HCT116 (cell line): ENCODE measurements at regions not wholly inside any gene's neighbourhood (a gene's known extent, or its start where the extent isn't known, plus 50 kb on each side); places are given as distances from the start of the nearest gene placed in this dataset.

Source experiments
- ATAC-seq: fragments of 200-7000 bp; cut with Tn5 transposase; 2 replicates; pipeline ENCODE4 v1.9.1; 2020; ENCODE audit warnings: mild to moderate bottlenecking, moderate library complexity
- BruUV-seq: library from RNA; stranded (reverse); fragments of 400-500 nt; replicated peaks from 2 replicates; lab custom pipeline; 2021; lab: Mats Ljungman, UMichigan
- CTCF ChIA-PET: fragments of 300-600 bp; sonication (Branson Sonifier 250); formaldehyde crosslinking; loops from one replicate; lab custom pipeline; 2021; ENCODE audit warnings: antibody characterized with exemption; lab: Charles Lee
- POLR2A ChIA-PET: fragments of 300-600, 350-600 bp; sonication (Branson Sonifier 250); formaldehyde crosslinking; loops from one replicate; lab custom pipeline; 2021; ENCODE audit warnings: antibody characterized with exemption; lab: Charles Lee
- RAD21 ChIA-PET, 2 experiments: fragments of 300-600 bp; sonication (Branson Sonifier 250); formaldehyde crosslinking; loops; one replicate each; lab custom pipeline; 2023; ENCODE audit warnings: low total read pairs in 2 of 2; ENCODE audit not compliant: uncharacterized antibody in 2 of 2, unreplicated experiment in 2 of 2, low non-redundant PET in 1 of 2; lab: Charles Lee
- DNase-seq: peaks from one replicate; pipeline ENCODE4 v3.0.0-alpha.2; 2010; ENCODE audit warnings: low read depth, low spot score
- H2AFZ ChIP-seq: fragments of 200-600 bp; shearing (Covaris generic), sonication (generic); 2 replicates; pipeline ENCODE4 v1.6.1; 2017; ENCODE audit warnings: low read depth, mixed run types, mixed read lengths, antibody characterized with exemption, low read length; ENCODE audit not compliant: poor library complexity, severe bottlenecking
- H3K27ac ChIP-seq: 2 replicates; pipeline ENCODE4 v1.5.1; 2012; ENCODE audit warnings: low read depth, low read length
- H3K27me3 ChIP-seq: fragments of 200-600 bp; sonication (generic); 2 replicates; pipeline ENCODE4 v1.6.1; 2016; ENCODE audit warnings: mixed run types, low read length, mixed read lengths; ENCODE audit not compliant: insufficient read depth
- H3K36me3 ChIP-seq, 2 experiments: fragments of 200-500 bp in 1 of 2; fragments of 200-600 bp in 1 of 2; sonication (Bioruptor generic) in 1 of 2; sonication (generic) in 1 of 2; 2 replicates each; pipeline versions ENCODE4 v1.5.1 to v1.6.1; 2014 to 2016; ENCODE audit warnings: low read length in 2 of 2, inconsistent platforms in 1 of 2, mixed read lengths in 1 of 2, mixed run types in 1 of 2; ENCODE audit not compliant: insufficient read depth in 2 of 2, control insufficient read depth in 1 of 2
- H3K4me1 ChIP-seq, 2 experiments: fragments of 200-600 bp in 1 of 2; sonication (generic) in 1 of 2; 2 replicates each; pipeline versions ENCODE4 v1.5.1 to v1.6.1; 2012 to 2017; ENCODE audit warnings: low read length in 2 of 2, inconsistent platforms in 1 of 2, mild to moderate bottlenecking in 1 of 2, mixed read lengths in 1 of 2, mixed run types in 1 of 2, moderate library complexity in 1 of 2; ENCODE audit not compliant: insufficient read depth in 2 of 2, control insufficient read depth in 1 of 2
- H3K4me2 ChIP-seq: fragments of 200-600 bp; sonication (generic); 2 replicates; pipeline ENCODE4 v1.6.1; 2017; ENCODE audit warnings: mixed run types, low read length, mixed read lengths
- H3K4me3 ChIP-seq, 2 experiments: fragments of 200-600 bp in 1 of 2; sonication (generic) in 1 of 2; replicated peaks in 1 of 2; 2 replicates each; pipeline ENCODE4 v1.5.1; 2011 to 2016; ENCODE audit warnings: low read length in 2 of 2, control low read depth in 1 of 2, low read depth in 1 of 2, mild to moderate bottlenecking in 1 of 2, mixed read lengths in 1 of 2, mixed run types in 1 of 2
- H3K79me2 ChIP-seq: fragments of 200-600 bp; sonication (generic); 2 replicates; pipeline ENCODE4 v1.6.1; 2017; ENCODE audit warnings: mild to moderate bottlenecking, mixed run types, low read length, moderate library complexity, mixed read lengths; ENCODE audit not compliant: insufficient read depth
- H3K9ac ChIP-seq: fragments of 200-600 bp; sonication (generic); 2 replicates; pipeline ENCODE4 v1.6.1; 2016; ENCODE audit warnings: low read length, mixed read lengths
- H3K9me2 ChIP-seq: fragments of 200-600 bp; sonication (generic), shearing (Covaris generic); 2 replicates; pipeline ENCODE4 v1.6.1; 2017; ENCODE audit warnings: mixed run types, mild to moderate bottlenecking, moderate library complexity; ENCODE audit not compliant: insufficient read depth
- H3K9me3 ChIP-seq, 2 experiments: fragments of 200-500 bp in 1 of 2; fragments of 200-600 bp in 1 of 2; sonication (Bioruptor generic) in 1 of 2; sonication (generic) in 1 of 2; 2 replicates each; pipeline ENCODE4 v1.6.1; 2014 to 2017; ENCODE audit warnings: low read length in 2 of 2, mixed read lengths in 2 of 2, inconsistent platforms in 1 of 2, low read depth in 1 of 2, mild to moderate bottlenecking in 1 of 2, mixed run types in 1 of 2, moderate library complexity in 1 of 2; ENCODE audit not compliant: control insufficient read depth in 1 of 2, insufficient read depth in 1 of 2
- H4K20me1 ChIP-seq: fragments of 200-600 bp; sonication (generic), shearing (Covaris generic); 2 replicates; pipeline ENCODE4 v1.6.1; 2017; ENCODE audit warnings: mixed run types, mild to moderate bottlenecking, moderate library complexity; ENCODE audit not compliant: insufficient read depth
- CBX3 ChIP-seq: IDR thresholded peaks from 2 replicates; pipeline ENCODE4 v1.6.1; 2012; ENCODE audit warnings: low read depth
- EGR1 ChIP-seq: IDR thresholded peaks from 2 replicates; pipeline ENCODE4 v1.6.1; 2012; ENCODE audit warnings: low read depth
- ELF1 ChIP-seq: IDR thresholded peaks from 2 replicates; pipeline ENCODE4 v1.6.1; 2012; ENCODE audit warnings: low read depth, borderline replicate concordance
- EZH2 ChIP-seq: fragments of 200-600 bp; sonication (generic); IDR thresholded peaks from 2 replicates; pipeline ENCODE4 v1.6.1; 2017; ENCODE audit warnings: antibody characterized with exemption, mixed run types
- FOSL1 ChIP-seq: IDR thresholded peaks from 2 replicates; pipeline ENCODE4 v1.6.1; 2012; ENCODE audit warnings: low read depth
- POLR2A ChIP-seq: IDR thresholded peaks from 2 replicates; pipeline ENCODE4 v1.7.0; 2011; ENCODE audit warnings: borderline replicate concordance; ENCODE audit not compliant: insufficient read depth, insufficient read length; ENCODE audit errors: extremely low read depth
- POLR2AphosphoS5 ChIP-seq: IDR thresholded peaks from 2 replicates; pipeline ENCODE4 v1.6.1; 2011; ENCODE audit warnings: mild to moderate bottlenecking, low read depth, low read length, moderate library complexity
- RAD21 ChIP-seq: IDR thresholded peaks from 2 replicates; pipeline ENCODE4 v1.6.1; 2012; ENCODE audit warnings: low read depth, mild to moderate bottlenecking
- SIN3A ChIP-seq: IDR thresholded peaks from 2 replicates; pipeline ENCODE4 v1.6.1; 2012; ENCODE audit warnings: low read depth
- SP1 ChIP-seq: IDR thresholded peaks from 2 replicates; pipeline ENCODE4 v1.6.1; 2012; ENCODE audit warnings: low read depth
- SRF ChIP-seq: IDR thresholded peaks from 2 replicates; pipeline ENCODE4 v1.6.1; 2012; ENCODE audit warnings: low read depth
- TCF7L2 ChIP-seq: IDR thresholded peaks from 2 replicates; pipeline ENCODE4 v1.7.0; 2011; ENCODE audit warnings: borderline replicate concordance, inconsistent platforms; ENCODE audit not compliant: insufficient read depth, insufficient read length; ENCODE audit errors: extremely low read depth
- YY1 ChIP-seq: IDR thresholded peaks from 2 replicates; pipeline ENCODE4 v1.6.1; 2011; ENCODE audit warnings: low read length, low read depth, moderate library complexity, mild to moderate bottlenecking; ENCODE audit not compliant: insufficient replicate concordance; ENCODE audit errors: extremely low read depth
- ZFX ChIP-seq: fragments of 450-650 bp; IDR thresholded peaks from 2 replicates; pipeline ENCODE4 v1.6.1; 2017
- ZNF274 ChIP-seq: fragments of 200-500 bp; sonication (Bioruptor generic); IDR thresholded peaks from 2 replicates; pipeline ENCODE4 v1.6.1; 2014; ENCODE audit warnings: mild to moderate bottlenecking, low read depth, low read length, inconsistent platforms
- intact Hi-C: fragments of 100-400 bp; cut with micrococcal nuclease; formaldehyde crosslinking; loops from 2 replicates; pipeline ENCODE4 v1.10.0; 2022
- TF ChIP-seq, protein P1 (sequence below): IDR thresholded peaks from 2 replicates; pipeline ENCODE4 v1.6.1; 2012
- TF ChIP-seq, protein P2 (sequence below): IDR thresholded peaks from 2 replicates; pipeline ENCODE4 v1.6.1; 2012; ENCODE audit warnings: low read depth
- TF ChIP-seq, protein P3 (sequence below): IDR thresholded peaks from 2 replicates; pipeline ENCODE4 v1.6.1; 2011; ENCODE audit warnings: mild to moderate bottlenecking, low read length, moderate library complexity; ENCODE audit not compliant: insufficient replicate concordance; ENCODE audit errors: extremely low read depth
- TF ChIP-seq, protein P4 (sequence below): IDR thresholded peaks from 2 replicates; pipeline ENCODE4 v1.6.1; 2012

DNA sequence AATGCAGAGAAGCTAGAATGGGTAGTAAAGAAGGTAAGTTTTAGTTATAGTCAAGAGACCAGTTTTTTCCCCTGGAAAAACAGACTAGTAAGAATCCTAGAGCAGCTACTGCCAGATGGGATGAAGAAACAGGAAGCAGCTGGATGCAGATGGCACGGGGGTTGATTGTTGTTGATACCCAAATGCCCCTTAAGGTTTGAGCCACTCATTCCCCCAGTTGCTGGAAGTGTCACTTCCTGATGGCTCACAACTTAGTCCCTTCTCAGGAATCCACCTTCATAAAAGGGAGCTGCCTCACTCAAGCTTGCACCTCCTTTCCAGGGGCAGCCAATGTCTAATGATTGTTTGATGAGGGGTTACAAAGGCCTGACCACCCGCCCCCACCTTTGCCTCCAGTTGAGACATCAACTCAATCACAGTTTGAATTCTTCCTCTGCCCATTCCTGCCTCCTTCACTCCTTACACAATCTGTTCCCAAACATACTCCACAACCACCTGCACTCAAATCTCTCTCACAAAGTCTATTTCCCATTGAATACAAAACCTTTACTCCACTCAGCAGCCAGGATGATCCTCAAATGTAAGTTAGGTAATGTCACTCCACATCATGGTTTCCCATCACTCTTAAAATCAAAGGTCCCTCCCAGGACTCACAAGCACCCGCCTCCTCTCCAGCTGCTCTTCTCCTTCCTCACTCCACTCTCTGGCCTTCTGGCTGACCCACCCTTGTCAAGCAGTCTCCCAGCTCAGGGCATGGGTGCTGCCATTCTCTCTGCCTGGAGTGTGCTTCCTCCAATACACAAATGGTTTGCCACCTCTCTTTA, 450.1 kb upstream of the THBS1 start:
- RAD21 ChIA-PET, result interaction anchor here in 1 of 2 experiments (0.9 kb wide), 1 partner anchor 449 kb away, joined by 3 read pairs; no protein-coding TSS in a partner anchor
- no peaks in the 10 kb centered on the region for H3K9me3 ChIP-seq
- H3K27ac ChIP-seq, result no peak overlapping the region
- DNase-seq, result no peak
- no peaks in the 10 kb centered on the region for H3K36me3 ChIP-seq
- no peak overlapping the region for H2AFZ ChIP-seq
- no peaks in the 10 kb centered on the region for H3K9me2 ChIP-seq
- peaks cover 29 to 58% of the 10 kb centered on the region in 2 experiments for H3K4me1 ChIP-seq
- no peak for TF ChIP-seq CBX3
- TF ChIP-seq SIN3A, result no peak
- no peak for TF ChIP-seq YY1
- no peak for TF ChIP-seq ELF1
- no peak for TF ChIP-seq POLR2AphosphoS5
- TF ChIP-seq, protein P1, sequence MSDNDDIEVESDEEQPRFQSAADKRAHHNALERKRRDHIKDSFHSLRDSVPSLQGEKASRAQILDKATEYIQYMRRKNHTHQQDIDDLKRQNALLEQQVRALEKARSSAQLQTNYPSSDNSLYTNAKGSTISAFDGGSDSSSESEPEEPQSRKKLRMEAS, result no peak
- TF ChIP-seq ZNF274, result no peak
- TF ChIP-seq, protein P2, sequence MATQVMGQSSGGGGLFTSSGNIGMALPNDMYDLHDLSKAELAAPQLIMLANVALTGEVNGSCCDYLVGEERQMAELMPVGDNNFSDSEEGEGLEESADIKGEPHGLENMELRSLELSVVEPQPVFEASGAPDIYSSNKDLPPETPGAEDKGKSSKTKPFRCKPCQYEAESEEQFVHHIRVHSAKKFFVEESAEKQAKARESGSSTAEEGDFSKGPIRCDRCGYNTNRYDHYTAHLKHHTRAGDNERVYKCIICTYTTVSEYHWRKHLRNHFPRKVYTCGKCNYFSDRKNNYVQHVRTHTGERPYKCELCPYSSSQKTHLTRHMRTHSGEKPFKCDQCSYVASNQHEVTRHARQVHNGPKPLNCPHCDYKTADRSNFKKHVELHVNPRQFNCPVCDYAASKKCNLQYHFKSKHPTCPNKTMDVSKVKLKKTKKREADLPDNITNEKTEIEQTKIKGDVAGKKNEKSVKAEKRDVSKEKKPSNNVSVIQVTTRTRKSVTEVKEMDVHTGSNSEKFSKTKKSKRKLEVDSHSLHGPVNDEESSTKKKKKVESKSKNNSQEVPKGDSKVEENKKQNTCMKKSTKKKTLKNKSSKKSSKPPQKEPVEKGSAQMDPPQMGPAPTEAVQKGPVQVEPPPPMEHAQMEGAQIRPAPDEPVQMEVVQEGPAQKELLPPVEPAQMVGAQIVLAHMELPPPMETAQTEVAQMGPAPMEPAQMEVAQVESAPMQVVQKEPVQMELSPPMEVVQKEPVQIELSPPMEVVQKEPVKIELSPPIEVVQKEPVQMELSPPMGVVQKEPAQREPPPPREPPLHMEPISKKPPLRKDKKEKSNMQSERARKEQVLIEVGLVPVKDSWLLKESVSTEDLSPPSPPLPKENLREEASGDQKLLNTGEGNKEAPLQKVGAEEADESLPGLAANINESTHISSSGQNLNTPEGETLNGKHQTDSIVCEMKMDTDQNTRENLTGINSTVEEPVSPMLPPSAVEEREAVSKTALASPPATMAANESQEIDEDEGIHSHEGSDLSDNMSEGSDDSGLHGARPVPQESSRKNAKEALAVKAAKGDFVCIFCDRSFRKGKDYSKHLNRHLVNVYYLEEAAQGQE, result no peak
- TF ChIP-seq EZH2, result no peak
- TF ChIP-seq, protein P3, sequence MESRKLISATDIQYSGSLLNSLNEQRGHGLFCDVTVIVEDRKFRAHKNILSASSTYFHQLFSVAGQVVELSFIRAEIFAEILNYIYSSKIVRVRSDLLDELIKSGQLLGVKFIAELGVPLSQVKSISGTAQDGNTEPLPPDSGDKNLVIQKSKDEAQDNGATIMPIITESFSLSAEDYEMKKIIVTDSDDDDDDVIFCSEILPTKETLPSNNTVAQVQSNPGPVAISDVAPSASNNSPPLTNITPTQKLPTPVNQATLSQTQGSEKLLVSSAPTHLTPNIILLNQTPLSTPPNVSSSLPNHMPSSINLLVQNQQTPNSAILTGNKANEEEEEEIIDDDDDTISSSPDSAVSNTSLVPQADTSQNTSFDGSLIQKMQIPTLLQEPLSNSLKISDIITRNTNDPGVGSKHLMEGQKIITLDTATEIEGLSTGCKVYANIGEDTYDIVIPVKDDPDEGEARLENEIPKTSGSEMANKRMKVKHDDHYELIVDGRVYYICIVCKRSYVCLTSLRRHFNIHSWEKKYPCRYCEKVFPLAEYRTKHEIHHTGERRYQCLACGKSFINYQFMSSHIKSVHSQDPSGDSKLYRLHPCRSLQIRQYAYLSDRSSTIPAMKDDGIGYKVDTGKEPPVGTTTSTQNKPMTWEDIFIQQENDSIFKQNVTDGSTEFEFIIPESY, result no peak
- TF ChIP-seq ZFX, result no peak
- TF ChIP-seq TCF7L2, result no peak
- no peak for TF ChIP-seq FOSL1
- no peak for TF ChIP-seq RAD21
- TF ChIP-seq, protein P4, sequence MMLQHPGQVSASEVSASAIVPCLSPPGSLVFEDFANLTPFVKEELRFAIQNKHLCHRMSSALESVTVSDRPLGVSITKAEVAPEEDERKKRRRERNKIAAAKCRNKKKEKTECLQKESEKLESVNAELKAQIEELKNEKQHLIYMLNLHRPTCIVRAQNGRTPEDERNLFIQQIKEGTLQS, result no peak
- no peak for TF ChIP-seq POLR2A
- no peak for TF ChIP-seq EGR1
- TF ChIP-seq SRF, result no peak
- TF ChIP-seq SP1, result no peak
- TF ChIP-seq, all 23 proteins: peak for 0
- Histone ChIP-seq H3K4me3 (no peak overlapping the region), H3K27me3 (no peaks in the 10 kb centered on the region), H3K79me2 (no peaks in the 10 kb centered on the region), H3K9ac (no peak overlapping the region), H3K4me2 (no peak overlapping the region), H4K20me1 (no peaks in the 10 kb centered on the region)
- intact Hi-C loops, result no loop called here
- ChIA-PET CTCF (interaction anchor here (1.4 kb wide), 1 partner anchor 42 kb away, joined by 3 read pairs; no protein-coding TSS in a partner anchor), POLR2A (no interaction called here)
- no TSS peak for BruUV-seq
- no peak for ATAC-seq
